SK-N-SH (cell line): ENCODE measurements at regions not wholly inside any gene's neighbourhood (a gene's known extent, or its start where the extent isn't known, plus 50 kb on each side); places are given as distances from the start of the nearest gene placed in this dataset.

Experiments used
- CTCF ChIA-PET: fragments of 300-600, 350-600 bp; formaldehyde crosslinking; extraction: SDS; loops from one replicate; lab custom pipeline; 2021; lab: Yijun Ruan, JAX
- POLR2A ChIA-PET: fragments of 350-600 bp; sonication (Branson Sonifier 250); formaldehyde crosslinking; extraction: SDS; loops from one replicate; lab custom pipeline; 2020; ENCODE audit warnings: antibody characterized with exemption, inconsistent platforms; lab: Yijun Ruan, JAX
- DNase-seq: peaks from one replicate; pipeline ENCODE4 v3.0.0; 2012
- H2AFZ ChIP-seq: fragments of 200-600 bp; sonication (generic); 2 replicates; pipeline ENCODE4 v1.8.1; 2016; ENCODE audit warnings: antibody characterized with exemption, mild to moderate bottlenecking, low read depth
- H3F3A ChIP-seq: fragments of 200-600 bp; sonication (generic); replicated peaks from 2 replicates; pipeline ENCODE3; 2016; ENCODE audit warnings: antibody characterized with exemption, mild to moderate bottlenecking; ENCODE audit not compliant: insufficient read depth
- H3K27ac ChIP-seq, 2 experiments: fragments of 200-500 bp in 1 of 2; fragments of 200-600 bp in 1 of 2; sonication (Bioruptor generic) in 1 of 2; sonication (generic), shearing (Covaris generic) in 1 of 2; 2 replicates each; pipeline versions ENCODE4 v1.5.1 to v1.6.1; 2014 to 2016; ENCODE audit warnings: low read depth in 2 of 2, inconsistent platforms in 1 of 2, low read length in 1 of 2, mild to moderate bottlenecking in 1 of 2, mixed read lengths in 1 of 2
- H3K27me3 ChIP-seq: fragments of 200-600 bp; sonication (generic), shearing (Covaris generic); 2 replicates; pipeline ENCODE4 v1.6.1; 2016; ENCODE audit warnings: mixed run types; ENCODE audit not compliant: insufficient read depth
- H3K36me3 ChIP-seq, 2 experiments: fragments of 200-500 bp in 1 of 2; fragments of 200-600 bp in 1 of 2; sonication (Bioruptor generic) in 1 of 2; sonication (generic) in 1 of 2; replicated peaks in 1 of 2; 2 replicates each; pipeline versions ENCODE3 to v1.5.1; 2014 to 2016; ENCODE audit warnings: low read length in 1 of 2, mild to moderate bottlenecking in 1 of 2; ENCODE audit not compliant: insufficient read depth in 2 of 2, control insufficient read depth in 1 of 2
- H3K4me1 ChIP-seq, 2 experiments: fragments of 200-500 bp in 1 of 2; fragments of 200-600 bp in 1 of 2; sonication (Bioruptor generic) in 1 of 2; sonication (generic), shearing (Covaris generic) in 1 of 2; 2 replicates each; pipeline versions ENCODE4 v1.5.1 to v1.6.1; 2014 to 2016; ENCODE audit warnings: low read depth in 1 of 2, low read length in 1 of 2, mixed run types in 1 of 2; ENCODE audit not compliant: insufficient read depth in 2 of 2, control insufficient read depth in 1 of 2
- H3K4me2 ChIP-seq: fragments of 200-600 bp; sonication (generic), shearing (Covaris generic); 2 replicates; pipeline ENCODE4 v1.6.1; 2017; ENCODE audit warnings: mixed run types
- H3K4me3 ChIP-seq, 2 experiments: fragments of 200-500 bp in 1 of 2; fragments of 200-600 bp in 1 of 2; sonication (Bioruptor generic) in 1 of 2; sonication (generic), shearing (Covaris generic) in 1 of 2; 2 replicates each; pipeline versions ENCODE4 v1.5.1 to v1.8.1; 2014 to 2016; ENCODE audit warnings: low read depth in 2 of 2, inconsistent platforms in 1 of 2, low read length in 1 of 2, mild to moderate bottlenecking in 1 of 2, mixed read lengths in 1 of 2, moderate library complexity in 1 of 2
- H3K79me2 ChIP-seq: fragments of 200-600 bp; sonication (generic); 2 replicates; pipeline ENCODE4 v1.8.1; 2017; ENCODE audit warnings: mild to moderate bottlenecking; ENCODE audit not compliant: insufficient read depth
- H3K9ac ChIP-seq: fragments of 200-600 bp; sonication (generic); 2 replicates; pipeline ENCODE4 v1.6.1; 2017; ENCODE audit warnings: mixed run types
- H3K9me2 ChIP-seq: fragments of 200-600 bp; sonication (generic); 2 replicates; pipeline ENCODE4 v1.6.1; 2017; ENCODE audit warnings: mixed run types
- H3K9me3 ChIP-seq: fragments of 200-600 bp; sonication (generic); 2 replicates; pipeline ENCODE4 v1.6.1; 2017; ENCODE audit warnings: mixed run types, mild to moderate bottlenecking, moderate library complexity
- H4K20me1 ChIP-seq: fragments of 200-600 bp; sonication (generic); 2 replicates; pipeline ENCODE4 v1.6.1; 2017; ENCODE audit warnings: mild to moderate bottlenecking, mixed run types; ENCODE audit not compliant: insufficient read depth
- FOXM1 ChIP-seq: IDR thresholded peaks from 2 replicates; pipeline ENCODE4 v1.4.0; 2012; ENCODE audit warnings: low read depth, mild to moderate bottlenecking
- MXI1 ChIP-seq: IDR thresholded peaks from 2 replicates; pipeline ENCODE4 v1.6.1; 2012; ENCODE audit warnings: mild to moderate bottlenecking, low read depth, low read length, improper control_type of control experiment
- NFIC ChIP-seq: IDR thresholded peaks from 2 replicates; pipeline ENCODE4 v1.4.0; 2012; ENCODE audit warnings: borderline replicate concordance
- RAD21 ChIP-seq: IDR thresholded peaks from 2 replicates; pipeline ENCODE4 v1.6.1; 2012; ENCODE audit warnings: mild to moderate bottlenecking, low read length
- RCOR1 ChIP-seq: fragments of 150-350 bp; IDR thresholded peaks from 2 replicates; pipeline ENCODE4 v1.6.1; 2017; ENCODE audit warnings: antibody characterized with exemption, low read length
- REST ChIP-seq: IDR thresholded peaks from 2 replicates; pipeline ENCODE4 v1.6.1; 2012; ENCODE audit warnings: mild to moderate bottlenecking, low read depth, low read length, moderate library complexity
- RFX5 ChIP-seq: IDR thresholded peaks from 2 replicates; pipeline ENCODE4 v1.6.1; 2012; ENCODE audit warnings: mild to moderate bottlenecking, improper control_type of control experiment, low read length
- SIN3A ChIP-seq: IDR thresholded peaks from 2 replicates; pipeline ENCODE4 v1.6.1; 2012; ENCODE audit warnings: low read depth, mild to moderate bottlenecking, low read length, moderate library complexity, borderline replicate concordance
- YY1 ChIP-seq: IDR thresholded peaks from 2 replicates; pipeline ENCODE4 v1.4.0; 2012; ENCODE audit warnings: low read depth, mild to moderate bottlenecking
- WGBS: methylation state at CpG from one replicate; pipeline ENCODE4 v1.1.6; 2017; ENCODE audit warnings: low lambda C conversion rate; 5-methylcytosine and 5-hydroxymethylcytosine counted together
- TF ChIP-seq, protein P1 (sequence below): fragments of 150-350 bp; IDR thresholded peaks from 2 replicates; pipeline ENCODE4 v1.6.1; 2017; ENCODE audit warnings: antibody characterized with exemption, low read length, low read depth, borderline replicate concordance
- TF ChIP-seq, protein P2 (sequence below): IDR thresholded peaks from 2 replicates; pipeline ENCODE4 v1.4.0; 2012; ENCODE audit warnings: low read depth, borderline replicate concordance

DNA sequence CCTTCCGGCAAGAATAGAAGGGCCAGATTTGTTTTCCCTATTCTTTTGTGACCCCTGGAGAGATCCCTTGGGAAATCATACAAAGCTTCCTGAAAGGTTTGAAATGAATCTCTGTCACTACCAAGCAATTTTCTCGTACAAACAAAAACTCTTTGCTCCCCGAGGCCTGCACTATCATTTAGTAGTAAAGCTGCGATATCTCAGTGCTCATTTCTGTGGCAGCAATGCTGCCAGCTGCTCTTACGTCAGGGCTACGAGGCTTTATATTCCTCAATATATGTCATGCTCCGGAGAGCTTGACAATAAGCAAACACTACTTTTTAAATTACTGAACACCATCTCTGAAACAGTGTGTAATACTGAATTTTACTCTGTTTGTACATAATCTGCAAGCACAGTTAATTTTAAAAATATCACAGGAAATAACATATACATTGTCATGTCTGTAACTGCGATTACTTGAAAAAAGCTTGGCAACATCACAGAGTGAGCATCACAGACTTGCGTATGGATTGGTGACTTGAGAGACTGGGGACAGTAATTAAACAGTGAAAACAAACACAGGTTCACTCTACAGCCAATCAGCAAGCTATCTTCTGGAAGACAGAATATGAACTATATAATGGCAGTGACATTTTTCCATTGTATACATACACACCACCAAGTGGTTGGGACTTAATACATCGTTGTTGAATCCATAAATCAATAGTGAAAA is 403.3 kb upstream of the NETO1 start:
- 6% methylated on average over 10 of the region's 10 CpGs for WGBS
- CTCF ChIA-PET: no interaction called here

More for the DNA sequence above, 403.3 kb upstream of the NETO1 start:
- Histone ChIP-seq H3F3A (no peaks in the 10 kb centered on the region), H3K9me2 (no peaks in the 10 kb centered on the region), H3K79me2 (no peaks in the 10 kb centered on the region), H4K20me1 (no peaks in the 10 kb centered on the region), H3K27me3 (peaks cover 29% of the 10 kb centered on the region; the same call in 1 of the 2 replicates), H3K36me3 (no peaks in the 10 kb centered on the region)
- DNase-seq: no peak
- TF ChIP-seq MXI1 (no peak), SIN3A (no peak), RAD21 (no peak), NFIC (no peak), REST (no peak), RCOR1 (no peak), FOXM1 (no peak), YY1 (no peak), RFX5 (no peak)
- TF ChIP-seq, protein P1, sequence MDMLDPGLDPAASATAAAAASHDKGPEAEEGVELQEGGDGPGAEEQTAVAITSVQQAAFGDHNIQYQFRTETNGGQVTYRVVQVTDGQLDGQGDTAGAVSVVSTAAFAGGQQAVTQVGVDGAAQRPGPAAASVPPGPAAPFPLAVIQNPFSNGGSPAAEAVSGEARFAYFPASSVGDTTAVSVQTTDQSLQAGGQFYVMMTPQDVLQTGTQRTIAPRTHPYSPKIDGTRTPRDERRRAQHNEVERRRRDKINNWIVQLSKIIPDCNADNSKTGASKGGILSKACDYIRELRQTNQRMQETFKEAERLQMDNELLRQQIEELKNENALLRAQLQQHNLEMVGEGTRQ: no peak
- TF ChIP-seq, protein P2, sequence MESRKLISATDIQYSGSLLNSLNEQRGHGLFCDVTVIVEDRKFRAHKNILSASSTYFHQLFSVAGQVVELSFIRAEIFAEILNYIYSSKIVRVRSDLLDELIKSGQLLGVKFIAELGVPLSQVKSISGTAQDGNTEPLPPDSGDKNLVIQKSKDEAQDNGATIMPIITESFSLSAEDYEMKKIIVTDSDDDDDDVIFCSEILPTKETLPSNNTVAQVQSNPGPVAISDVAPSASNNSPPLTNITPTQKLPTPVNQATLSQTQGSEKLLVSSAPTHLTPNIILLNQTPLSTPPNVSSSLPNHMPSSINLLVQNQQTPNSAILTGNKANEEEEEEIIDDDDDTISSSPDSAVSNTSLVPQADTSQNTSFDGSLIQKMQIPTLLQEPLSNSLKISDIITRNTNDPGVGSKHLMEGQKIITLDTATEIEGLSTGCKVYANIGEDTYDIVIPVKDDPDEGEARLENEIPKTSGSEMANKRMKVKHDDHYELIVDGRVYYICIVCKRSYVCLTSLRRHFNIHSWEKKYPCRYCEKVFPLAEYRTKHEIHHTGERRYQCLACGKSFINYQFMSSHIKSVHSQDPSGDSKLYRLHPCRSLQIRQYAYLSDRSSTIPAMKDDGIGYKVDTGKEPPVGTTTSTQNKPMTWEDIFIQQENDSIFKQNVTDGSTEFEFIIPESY: no peak
- TF ChIP-seq, all 33 proteins: peak for 0
- POLR2A ChIA-PET: no interaction called here
- Histone ChIP-seq H3K27ac (no peak overlapping the region), H3K9me3 (no peaks in the 10 kb centered on the region), H3K4me1 (no peaks in the 10 kb centered on the region), H2AFZ (no peak overlapping the region), H3K4me2 (no peak overlapping the region), H3K9ac (no peak overlapping the region), H3K4me3 (no peak overlapping the region)
